NCI-H1417 treated with DMSO at 0.1 percent for 48 hours (cell line): ENCODE measurements at regions not wholly inside any gene's neighbourhood (a gene's known extent, or its start where the extent isn't known, plus 50 kb on each side); places are given as distances from the start of the nearest gene placed in this dataset.
"Not testable (repeated sequence)": the region's sequence is repeated elsewhere in the genome, so short reads cannot be mapped to it uniquely, and the experiment has no call there.

Experiments
- DNase-seq: peaks from one replicate; lab custom pipeline; 2025; lab: John Stamatoyannopoulos, UW

- no peak for DNase-seq
These were observed 197.9 kb upstream of the NANOGP8 start for GRCh38 chr15:35282965-35283496.

GRCh38 chr15:35281515-35281914 lies 196.4 kb upstream of the NANOGP8 start:
- DNase-seq = no peak

- DNase-seq = no peak
These were observed 194.7 kb upstream of the NANOGP8 start for GRCh38 chr15:35279811-35280210.

- no peak for DNase-seq
These were observed 186.4 kb upstream of the NANOGP8 start for GRCh38 chr15:35271371-35272043.

GRCh38 chr15:35260941-35261340 lies 175.8 kb upstream of the NANOGP8 start:
- no peak for DNase-seq

- not testable (repeated sequence) for DNase-seq
These were observed 175.2 kb upstream of the NANOGP8 start for GRCh38 chr15:35260274-35260673.

- no peak for DNase-seq
These were observed 171.5 kb upstream of the NANOGP8 start for GRCh38 chr15:35256551-35256950.

GRCh38 chr15:35256141-35256540 lies 171.0 kb upstream of the NANOGP8 start:
- DNase-seq = no peak

- DNase-seq = not testable (repeated sequence)
These were observed 169.8 kb upstream of the NANOGP8 start for GRCh38 chr15:35254908-35255307.

GRCh38 chr15:35254062-35254461 lies 169.0 kb upstream of the NANOGP8 start:
- no peak for DNase-seq

- DNase-seq = no peak
These were observed 167.3 kb upstream of the NANOGP8 start for GRCh38 chr15:35252351-35252865.

- DNase-seq = no peak
These were observed 162.1 kb upstream of the NANOGP8 start for GRCh38 chr15:35247150-35247549.

GRCh38 chr15:35246451-35246850 lies 161.4 kb upstream of the NANOGP8 start:
- DNase-seq = no peak

- DNase-seq = not testable (repeated sequence)
These were observed 160.6 kb upstream of the NANOGP8 start for GRCh38 chr15:35245681-35246080.

GRCh38 chr15:35244227-35244626 lies 159.1 kb upstream of the NANOGP8 start:
- DNase-seq = no peak

GRCh38 chr15:35243758-35244157 lies 158.7 kb upstream of the NANOGP8 start:
- no peak for DNase-seq

GRCh38 chr15:35239693-35240092 lies 154.6 kb upstream of the NANOGP8 start:
- DNase-seq = not testable (repeated sequence)

- DNase-seq = not testable (repeated sequence)
These were observed 153.4 kb upstream of the NANOGP8 start for GRCh38 chr15:35238448-35238847.

- no peak for DNase-seq
These were observed 144.0 kb upstream of the NANOGP8 start for GRCh38 chr15:35229085-35229484.

GRCh38 chr15:35218215-35218614 lies 133.1 kb upstream of the NANOGP8 start:
- DNase-seq = no peak

- DNase-seq = no peak
These were observed 130.0 kb upstream of the NANOGP8 start for GRCh38 chr15:35215093-35215492.

GRCh38 chr15:35211240-35211902 lies 126.3 kb upstream of the NANOGP8 start:
- no peak for DNase-seq

- no peak for DNase-seq
These were observed 125.3 kb upstream of the NANOGP8 start for GRCh38 chr15:35210370-35210769.
